Upper lobe of left lung (tissue), 4 donors: ENCODE measurements at regions not wholly inside any gene's neighbourhood (a gene's known extent, or its start where the extent isn't known, plus 50 kb on each side); places are given as distances from the start of the nearest gene placed in this dataset.

ENCODE experiments used
- CTCF ChIP-seq, 6 experiments: fragments of 450-650 bp in 4 of 6; fragments of 200-600 bp in 2 of 6; sonication (generic) in 2 of 6; IDR thresholded peaks; one replicate each; pipeline ENCODE4 v1.5.1; 2016 to 2019; ENCODE audit warnings: antibody characterized with exemption in 6 of 6
- EP300 ChIP-seq, 4 donors: sonication (generic); formaldehyde crosslinking; IDR thresholded peaks; one replicate each; pipeline ENCODE4 v1.5.1; 2017; ENCODE audit warnings: antibody characterized with exemption in 4 of 4, control low read depth in 2 of 4
- POLR2AphosphoS5 ChIP-seq, 2 donors: sonication (generic); formaldehyde crosslinking; IDR thresholded peaks; one replicate each; pipeline ENCODE4 v1.5.1; 2017; ENCODE audit warnings: antibody characterized with exemption in 2 of 2

- TF ChIP-seq CTCF (IDR thresholded peaks at IDR 0.05) (no peak), POLR2AphosphoS5 (IDR thresholded peaks at IDR 0.05) (no peak), EP300 (IDR thresholded peaks at IDR 0.05) (no peak)
Observed at GRCh38 chr2:21361957-21362486, 238.3 kb downstream of the TDRD15 start.
